OCI-LY3 (cell line): ENCODE measurements at regions not wholly inside any gene's neighbourhood (a gene's known extent, or its start where the extent isn't known, plus 50 kb on each side); places are given as distances from the start of the nearest gene placed in this dataset.

Source experiments
- H2AFZ ChIP-seq: fragments of 200-600, 300-600 bp; shearing (Covaris generic); 2 replicates; pipeline ENCODE4 v1.6.0; 2014; ENCODE audit warnings: antibody characterized with exemption, low read depth, low read length
- H3K27ac ChIP-seq: fragments of 200-600, 300-600 bp; sonication (generic); 2 replicates; pipeline ENCODE4 v1.5.1; 2014; ENCODE audit warnings: mild to moderate bottlenecking, low read length, moderate library complexity, mixed read lengths
- H3K27me3 ChIP-seq: fragments of 200-600, 300-600 bp; sonication (generic); 2 replicates; pipeline ENCODE4 v1.6.1; 2014; ENCODE audit warnings: low read depth, low read length, mixed read lengths
- H3K36me3 ChIP-seq: fragments of 200-600, 300-600 bp; sonication (generic); replicated peaks from 2 replicates; pipeline ENCODE3; 2014; ENCODE audit warnings: low read depth, low read length, mixed read lengths
- H3K4me1 ChIP-seq: fragments of 300-600, 200-600 bp; sonication (generic); 2 replicates; pipeline ENCODE4 v1.6.1; 2014; ENCODE audit warnings: low read length, mixed read lengths
- H3K4me2 ChIP-seq: fragments of 200-600, 300-600 bp; sonication (generic); 2 replicates; pipeline ENCODE4 v1.6.1; 2014; ENCODE audit warnings: low read length, mixed read lengths
- H3K4me3 ChIP-seq: fragments of 300-600, 200-600 bp; sonication (generic); 2 replicates; pipeline ENCODE4 v1.5.1; 2014; ENCODE audit warnings: antibody characterized with exemption, mild to moderate bottlenecking, low read length, moderate library complexity
- H3K79me2 ChIP-seq: fragments of 300-600, 200-600 bp; shearing (Covaris generic); 2 replicates; pipeline ENCODE4 v1.6.1; 2014; ENCODE audit warnings: mild to moderate bottlenecking, low read length, mixed read lengths
- H3K9ac ChIP-seq: fragments of 300-600, 200-600 bp; shearing (Covaris generic); 2 replicates; pipeline ENCODE4 v1.6.0; 2014; ENCODE audit warnings: mild to moderate bottlenecking, low read length, moderate library complexity
- H3K9me3 ChIP-seq: fragments of 200-600, 300-600 bp; shearing (Covaris generic); 2 replicates; pipeline ENCODE4 v1.6.1; 2014; ENCODE audit warnings: low read length, mixed read lengths; ENCODE audit not compliant: insufficient read depth
- H4K20me1 ChIP-seq: fragments of 200-600, 300-600 bp; sonication (generic); 2 replicates; pipeline ENCODE4 v1.6.1; 2016; ENCODE audit warnings: low read length, mixed read lengths; ENCODE audit not compliant: insufficient read depth
- EZH2phosphoT487 ChIP-seq: fragments of 200-600 bp; shearing (Covaris generic); IDR thresholded peaks from 2 replicates; pipeline ENCODE4 v1.6.1; 2018; ENCODE audit warnings: antibody characterized with exemption, mixed run types, low read depth
- TF ChIP-seq, protein P1 (sequence below): fragments of 200-600, 300-600 bp; sonication (generic); IDR thresholded peaks from 2 replicates; pipeline ENCODE4 v1.5.1; 2014; ENCODE audit warnings: antibody characterized with exemption, low read length, low read depth

DNA sequence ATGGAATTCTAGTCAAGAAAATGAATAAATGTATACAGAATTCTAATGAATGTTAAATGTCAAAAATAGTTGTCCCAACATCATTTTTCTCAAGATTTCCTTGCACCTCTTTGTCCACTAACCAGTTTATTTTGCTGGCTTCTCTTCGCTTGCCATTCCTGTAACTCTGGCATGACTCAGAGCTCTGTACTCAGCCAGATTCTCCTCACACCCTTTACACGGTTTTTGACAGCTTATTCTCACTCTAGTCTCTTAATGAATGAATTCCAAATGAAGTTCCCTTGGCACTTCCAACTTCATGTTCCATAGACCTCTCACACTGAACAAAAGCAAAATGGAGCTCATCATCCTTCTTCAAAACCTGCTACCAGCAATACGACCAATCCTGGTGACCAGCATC lies 419.3 kb upstream of the SLIT2 start:
- Histone ChIP-seq H3K79me2 (no peaks in the 10 kb centered on the region), H3K4me1 (no peaks in the 10 kb centered on the region; the same call in 1 of the 2 replicates), H3K4me2 (no peak overlapping the region), H4K20me1 (no peaks in the 10 kb centered on the region), H2AFZ (no peak overlapping the region), H3K27me3 (no peaks in the 10 kb centered on the region), H3K9me3 (no peaks in the 10 kb centered on the region), H3K27ac (no peak overlapping the region), H3K4me3 (no peak overlapping the region), H3K36me3 (no peaks in the 10 kb centered on the region), H3K9ac (no peak overlapping the region)
- TF ChIP-seq, protein P1, sequence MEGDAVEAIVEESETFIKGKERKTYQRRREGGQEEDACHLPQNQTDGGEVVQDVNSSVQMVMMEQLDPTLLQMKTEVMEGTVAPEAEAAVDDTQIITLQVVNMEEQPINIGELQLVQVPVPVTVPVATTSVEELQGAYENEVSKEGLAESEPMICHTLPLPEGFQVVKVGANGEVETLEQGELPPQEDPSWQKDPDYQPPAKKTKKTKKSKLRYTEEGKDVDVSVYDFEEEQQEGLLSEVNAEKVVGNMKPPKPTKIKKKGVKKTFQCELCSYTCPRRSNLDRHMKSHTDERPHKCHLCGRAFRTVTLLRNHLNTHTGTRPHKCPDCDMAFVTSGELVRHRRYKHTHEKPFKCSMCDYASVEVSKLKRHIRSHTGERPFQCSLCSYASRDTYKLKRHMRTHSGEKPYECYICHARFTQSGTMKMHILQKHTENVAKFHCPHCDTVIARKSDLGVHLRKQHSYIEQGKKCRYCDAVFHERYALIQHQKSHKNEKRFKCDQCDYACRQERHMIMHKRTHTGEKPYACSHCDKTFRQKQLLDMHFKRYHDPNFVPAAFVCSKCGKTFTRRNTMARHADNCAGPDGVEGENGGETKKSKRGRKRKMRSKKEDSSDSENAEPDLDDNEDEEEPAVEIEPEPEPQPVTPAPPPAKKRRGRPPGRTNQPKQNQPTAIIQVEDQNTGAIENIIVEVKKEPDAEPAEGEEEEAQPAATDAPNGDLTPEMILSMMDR, result no peak
- TF ChIP-seq EZH2phosphoT487, result no peak

DNA sequence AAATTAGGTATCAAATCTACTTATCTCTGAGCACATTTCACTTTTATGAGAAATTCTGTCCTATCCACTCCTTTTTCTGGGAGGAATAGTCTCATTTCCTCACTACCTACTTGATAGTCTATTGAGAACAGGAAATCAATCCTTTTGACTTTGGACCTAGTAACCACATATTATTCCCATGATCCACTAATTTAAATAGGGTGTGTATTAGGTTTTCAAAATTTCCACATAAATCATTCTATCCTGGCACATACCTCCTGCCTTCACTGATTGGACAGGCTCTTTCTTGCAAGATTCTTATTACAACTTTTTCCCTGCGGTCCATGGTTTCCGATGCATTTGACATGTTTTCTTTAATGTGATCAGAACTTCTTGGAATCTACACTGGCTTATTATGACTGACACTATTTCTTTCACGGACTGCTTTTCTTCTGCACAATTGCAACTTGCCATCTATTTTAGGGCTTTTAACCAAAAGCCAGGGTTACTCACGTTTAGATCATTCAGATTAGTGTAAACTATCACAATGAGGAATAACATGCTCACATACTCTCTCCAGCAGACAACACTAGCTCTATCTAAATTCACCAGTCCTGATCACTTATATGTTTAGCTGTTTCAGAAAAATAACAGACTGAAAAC lies 419.9 kb upstream of the SLIT2 start:
- no peak overlapping the region for H3K4me2 ChIP-seq

DNA sequence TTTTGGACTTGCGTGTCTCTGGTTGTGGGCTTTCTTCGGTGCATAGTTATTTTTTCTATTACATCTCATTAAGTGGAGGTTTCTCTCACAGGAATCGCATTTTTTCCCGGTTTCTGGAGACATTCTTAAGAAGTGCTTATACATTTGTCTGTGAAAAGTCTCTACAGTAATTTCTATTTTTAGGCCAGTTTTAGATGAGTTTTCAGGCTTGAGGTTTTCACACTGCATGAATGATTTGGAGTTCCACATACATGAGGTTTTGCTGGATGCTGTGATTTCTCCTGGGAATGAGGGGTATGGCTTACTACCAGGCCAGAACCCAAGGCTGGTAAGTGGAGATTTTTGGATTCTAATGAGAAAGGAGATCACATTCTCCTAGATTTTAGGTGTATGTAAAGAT lies 422.6 kb upstream of the SLIT2 start:
- Histone ChIP-seq H3K36me3 (no peaks in the 10 kb centered on the region), H2AFZ (no peak overlapping the region), H3K79me2 (no peaks in the 10 kb centered on the region), H3K9ac (no peak overlapping the region), H3K4me1 (peaks cover 3% of the 10 kb centered on the region; the same call in 1 of the 2 replicates), H3K4me2 (no peak overlapping the region), H4K20me1 (no peaks in the 10 kb centered on the region), H3K4me3 (no peak overlapping the region), H3K27ac (no peak overlapping the region), H3K9me3 (no peaks in the 10 kb centered on the region), H3K27me3 (no peaks in the 10 kb centered on the region)
- TF ChIP-seq EZH2phosphoT487, result no peak
- TF ChIP-seq, protein P1, result no peak

More for the DNA sequence above, 419.9 kb upstream of the SLIT2 start:
- Histone ChIP-seq H3K27me3 (no peaks in the 10 kb centered on the region), H3K9me3 (no peaks in the 10 kb centered on the region), H4K20me1 (no peaks in the 10 kb centered on the region), H3K4me3 (no peak overlapping the region), H3K36me3 (no peaks in the 10 kb centered on the region), H3K27ac (no peak overlapping the region), H3K9ac (no peak overlapping the region), H2AFZ (no peak overlapping the region), H3K4me1 (peaks cover 3% of the 10 kb centered on the region; the same call in 1 of the 2 replicates), H3K79me2 (no peaks in the 10 kb centered on the region)
- TF ChIP-seq EZH2phosphoT487, result no peak
- TF ChIP-seq, protein P1, result no peak

DNA sequence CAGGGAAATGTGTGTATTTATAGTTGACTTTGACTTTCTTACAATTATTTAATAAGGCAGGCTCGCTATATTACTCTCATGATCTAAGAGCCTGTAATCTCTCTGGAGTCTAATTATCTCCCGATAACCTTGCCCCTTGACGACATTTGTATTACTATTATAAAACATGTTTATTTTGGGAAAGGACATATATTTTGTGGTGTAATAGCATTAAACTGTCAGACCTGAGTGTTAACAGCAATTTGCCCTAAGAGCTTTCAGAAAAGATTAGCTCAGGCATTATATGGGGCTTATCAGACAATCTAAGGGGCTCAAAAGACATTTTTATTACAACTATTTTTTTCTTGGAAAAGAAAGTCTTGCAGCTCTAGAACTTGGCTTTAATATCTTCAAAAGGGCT lies 427.9 kb upstream of the SLIT2 start:
- TF ChIP-seq, protein P1, result no peak
- TF ChIP-seq EZH2phosphoT487, result no peak
- H3K4me1 ChIP-seq, result peaks cover 3% of the 10 kb centered on the region; the same call in 1 of the 2 replicates
- no peaks in the 10 kb centered on the region for H3K9me3 ChIP-seq
- H3K9ac ChIP-seq, result no peak overlapping the region
- H3K4me3 ChIP-seq, result no peak overlapping the region
- H2AFZ ChIP-seq, result no peak overlapping the region
- H3K36me3 ChIP-seq, result no peaks in the 10 kb centered on the region
- H3K27me3 ChIP-seq, result no peaks in the 10 kb centered on the region
- no peaks in the 10 kb centered on the region for H4K20me1 ChIP-seq
- no peak overlapping the region for H3K27ac ChIP-seq
- no peaks in the 10 kb centered on the region for H3K79me2 ChIP-seq
- no peak overlapping the region for H3K4me2 ChIP-seq
